ENCODE measurements at regions not wholly inside any gene's neighbourhood (a gene's known extent, or its start where the extent isn't known, plus 50 kb on each side); places are given as distances from the start of the nearest gene placed in this dataset.
"Not testable (repeated sequence)": the region's sequence is repeated elsewhere in the genome, so short reads cannot be mapped to it uniquely, and the experiment has no call there.

DNA sequence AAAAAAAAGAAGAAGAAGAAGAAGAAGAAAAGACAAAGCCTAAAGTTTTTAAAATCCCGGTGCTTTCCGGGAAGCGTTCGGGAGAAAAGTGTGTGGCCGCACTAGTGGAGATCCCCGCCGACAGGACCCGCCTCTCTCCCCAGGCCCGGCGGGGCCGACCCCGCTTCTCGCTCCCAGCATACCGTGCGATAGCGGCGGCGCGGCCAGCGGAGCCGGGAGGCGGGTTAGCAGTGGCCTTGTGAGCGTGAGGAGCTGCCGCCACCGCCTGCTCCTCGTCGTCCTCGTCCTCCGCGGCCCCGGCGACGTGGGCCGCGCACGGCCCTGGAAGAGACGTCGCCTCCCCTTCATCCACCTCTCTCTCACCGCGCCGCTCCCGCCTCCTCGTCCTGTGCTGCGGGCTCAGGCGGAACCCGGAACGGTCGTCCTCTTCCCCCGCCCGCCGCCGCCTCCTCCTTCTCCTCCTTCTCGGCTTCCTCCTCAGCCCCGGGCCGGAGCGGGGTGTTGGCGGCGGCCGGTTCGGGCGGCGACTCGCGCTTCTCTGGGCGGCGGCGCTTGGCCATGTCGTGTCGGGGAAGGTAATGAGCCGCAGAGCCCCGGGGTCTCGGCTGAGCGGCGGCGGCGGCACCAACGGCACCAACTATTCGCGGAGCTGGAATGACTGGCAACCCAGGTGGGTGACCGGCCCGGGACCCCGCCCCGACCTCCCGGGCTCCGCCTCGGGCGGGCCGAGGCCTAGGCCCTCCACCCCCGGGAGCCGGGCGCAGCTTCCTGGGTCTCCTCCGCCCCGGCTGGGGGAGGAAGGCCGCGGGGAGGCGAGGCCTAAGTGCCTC, 62.6 kb upstream of the CDR2 start (continued):
- TF ChIP-seq, protein P1, sequence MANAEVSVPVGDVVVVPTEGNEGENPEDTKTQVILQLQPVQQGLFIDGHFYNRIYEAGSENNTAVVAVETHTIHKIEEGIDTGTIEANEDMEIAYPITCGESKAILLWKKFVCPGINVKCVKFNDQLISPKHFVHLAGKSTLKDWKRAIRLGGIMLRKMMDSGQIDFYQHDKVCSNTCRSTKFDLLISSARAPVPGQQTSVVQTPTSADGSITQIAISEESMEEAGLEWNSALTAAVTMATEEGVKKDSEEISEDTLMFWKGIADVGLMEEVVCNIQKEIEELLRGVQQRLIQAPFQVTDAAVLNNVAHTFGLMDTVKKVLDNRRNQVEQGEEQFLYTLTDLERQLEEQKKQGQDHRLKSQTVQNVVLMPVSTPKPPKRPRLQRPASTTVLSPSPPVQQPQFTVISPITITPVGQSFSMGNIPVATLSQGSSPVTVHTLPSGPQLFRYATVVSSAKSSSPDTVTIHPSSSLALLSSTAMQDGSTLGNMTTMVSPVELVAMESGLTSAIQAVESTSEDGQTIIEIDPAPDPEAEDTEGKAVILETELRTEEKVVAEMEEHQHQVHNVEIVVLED (CRISPR knock-in tag; IDR thresholded peaks at IDR 0.05; ENCODE audit: borderline replicate concordance), result peak; percentile 18; the same call in 1 of the 2 replicates
- TF ChIP-seq, protein P2, sequence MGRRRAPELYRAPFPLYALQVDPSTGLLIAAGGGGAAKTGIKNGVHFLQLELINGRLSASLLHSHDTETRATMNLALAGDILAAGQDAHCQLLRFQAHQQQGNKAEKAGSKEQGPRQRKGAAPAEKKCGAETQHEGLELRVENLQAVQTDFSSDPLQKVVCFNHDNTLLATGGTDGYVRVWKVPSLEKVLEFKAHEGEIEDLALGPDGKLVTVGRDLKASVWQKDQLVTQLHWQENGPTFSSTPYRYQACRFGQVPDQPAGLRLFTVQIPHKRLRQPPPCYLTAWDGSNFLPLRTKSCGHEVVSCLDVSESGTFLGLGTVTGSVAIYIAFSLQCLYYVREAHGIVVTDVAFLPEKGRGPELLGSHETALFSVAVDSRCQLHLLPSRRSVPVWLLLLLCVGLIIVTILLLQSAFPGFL (CRISPR knock-in tag; IDR thresholded peaks at IDR 0.05), result 0 out of 2 replicates have a peak, but pooled peaks have one; percentile 21
- TF ChIP-seq ZNF747 (CRISPR knock-in tag; IDR thresholded peaks at IDR 0.05; ENCODE audit: borderline replicate concordance) (peak; percentile 91), ZNF230 (CRISPR knock-in tag; IDR thresholded peaks at IDR 0.05) (0 out of 2 replicates have a peak, but pooled peaks have one; percentile 61), ZNF329 (CRISPR knock-in tag; IDR thresholded peaks at IDR 0.05; ENCODE audit: low read depth) (peak; percentile 60; the same call in 1 of the 2 replicates), KLF13 (CRISPR knock-in tag; IDR thresholded peaks at IDR 0.05) (peak; percentile 92), ZMYM4 (CRISPR knock-in tag; IDR thresholded peaks at IDR 0.05) (peak; percentile 72), TEAD2 (CRISPR knock-in tag; IDR thresholded peaks at IDR 0.05) (0 out of 2 replicates have a peak, but pooled peaks have one; percentile 53), ERF (CRISPR knock-in tag; IDR thresholded peaks at IDR 0.05) (peak; percentile 82), ZNF143 (CRISPR knock-in tag; IDR thresholded peaks at IDR 0.05) (peak; percentile 86), GATAD2A (CRISPR knock-in tag; IDR thresholded peaks at IDR 0.05) (peak; percentile 15; the same call in 1 of the 2 replicates), BRCA1 (CRISPR knock-in tag; IDR thresholded peaks at IDR 0.05) (peak; percentile 54; the same call in 1 of the 2 replicates), DNMT1 (CRISPR knock-in tag; IDR thresholded peaks at IDR 0.05) (0 out of 2 replicates have a peak, but pooled peaks have one; percentile 78), SAP130 (CRISPR knock-in tag; IDR thresholded peaks at IDR 0.05; ENCODE audit: low read depth) (peak; percentile 83), SMAD9 (CRISPR knock-in tag; IDR thresholded peaks at IDR 0.05) (0 out of 2 replicates have a peak, but pooled peaks have one; percentile 21), ZNF121 (CRISPR knock-in tag; IDR thresholded peaks at IDR 0.05) (peak; percentile 30; the same call in 1 of the 2 replicates), YEATS2 (CRISPR knock-in tag; IDR thresholded peaks at IDR 0.05; ENCODE audit: borderline replicate concordance) (peak; percentile 77; the same call in 1 of the 2 replicates), TCF12 (CRISPR knock-in tag; IDR thresholded peaks at IDR 0.05) (peak; percentile 57), ZEB1 (IDR thresholded peaks at IDR 0.05; ENCODE audit: insufficient replicate concordance, low read depth) (peak; percentile 17), SOX5 (CRISPR knock-in tag; IDR thresholded peaks at IDR 0.05; ENCODE audit: borderline replicate concordance) (peak; percentile 26; the same call in 1 of the 2 replicates)
- TF ChIP-seq, protein P3, sequence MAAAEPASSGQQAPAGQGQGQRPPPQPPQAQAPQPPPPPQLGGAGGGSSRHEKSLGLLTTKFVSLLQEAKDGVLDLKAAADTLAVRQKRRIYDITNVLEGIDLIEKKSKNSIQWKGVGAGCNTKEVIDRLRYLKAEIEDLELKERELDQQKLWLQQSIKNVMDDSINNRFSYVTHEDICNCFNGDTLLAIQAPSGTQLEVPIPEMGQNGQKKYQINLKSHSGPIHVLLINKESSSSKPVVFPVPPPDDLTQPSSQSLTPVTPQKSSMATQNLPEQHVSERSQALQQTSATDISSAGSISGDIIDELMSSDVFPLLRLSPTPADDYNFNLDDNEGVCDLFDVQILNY (CRISPR knock-in tag; conservative IDR thresholded peaks at IDR 0.05), result peak; percentile 46
- not testable (repeated sequence) for TF ChIP-seq TCF12 (IDR thresholded peaks at IDR 0.05)
